GM21360 (cell line): ENCODE measurements at regions not wholly inside any gene's neighbourhood (a gene's known extent, or its start where the extent isn't known, plus 50 kb on each side); places are given as distances from the start of the nearest gene placed in this dataset.

Experiments used
- ATAC-seq: cut with Tn5 transposase; IDR thresholded peaks from one replicate; pipeline ENCODE4 v1.9.1; 2021; ENCODE audit warnings: mild to moderate bottlenecking, moderate library complexity; ENCODE audit not compliant: unreplicated experiment

DNA sequence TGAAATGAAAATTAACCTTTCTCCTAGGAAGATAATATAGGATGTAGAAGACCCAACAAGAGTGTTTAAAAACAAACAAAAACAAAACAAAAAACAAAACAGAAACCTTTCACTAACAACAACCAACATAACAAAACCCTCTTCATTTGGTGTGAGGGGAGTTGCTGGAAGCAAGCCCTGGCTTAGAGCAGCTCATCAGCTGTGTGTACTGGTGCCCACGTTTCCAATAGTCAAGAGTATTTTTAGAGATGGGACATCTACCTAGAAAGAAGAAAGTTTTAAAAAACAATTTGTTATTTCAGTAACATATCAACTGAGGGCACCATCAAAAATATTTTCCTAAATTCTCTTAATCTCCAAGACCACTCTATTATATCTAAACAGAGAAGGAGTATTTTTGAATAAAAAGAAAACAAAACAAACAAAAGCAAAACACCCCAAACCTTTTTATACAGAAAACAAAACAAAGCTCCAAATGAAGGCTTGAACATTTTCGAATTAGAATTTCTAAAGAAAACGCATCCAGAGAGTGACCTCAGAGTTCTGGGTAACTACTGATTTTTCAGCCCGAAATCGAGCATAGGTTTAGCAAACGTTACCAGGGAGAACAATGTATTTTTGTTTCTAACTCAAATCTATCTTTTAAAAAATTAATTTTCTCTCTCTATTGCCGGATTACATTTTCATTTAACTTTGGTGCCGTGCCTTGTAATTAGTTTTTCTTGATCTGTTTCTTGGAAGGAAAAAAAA, 134.6 kb downstream of the INSIG2 start:
- ATAC-seq: no peak

DNA sequence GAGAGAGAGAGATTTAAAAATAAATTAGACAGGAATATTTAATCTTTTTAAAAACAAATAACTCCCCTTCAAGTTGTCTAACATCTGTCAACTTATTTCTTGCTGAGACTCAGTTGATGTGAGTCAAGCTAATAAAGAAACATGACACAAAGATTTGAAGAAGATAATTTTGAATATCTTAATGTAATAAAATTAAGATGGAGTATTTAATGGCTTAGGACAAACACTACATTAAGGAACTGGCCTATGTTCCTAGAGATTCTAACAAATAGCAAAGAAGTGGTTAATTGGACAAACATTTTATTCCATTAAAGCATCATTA, 134.0 kb downstream of the INSIG2 start:
- no peak for ATAC-seq

DNA sequence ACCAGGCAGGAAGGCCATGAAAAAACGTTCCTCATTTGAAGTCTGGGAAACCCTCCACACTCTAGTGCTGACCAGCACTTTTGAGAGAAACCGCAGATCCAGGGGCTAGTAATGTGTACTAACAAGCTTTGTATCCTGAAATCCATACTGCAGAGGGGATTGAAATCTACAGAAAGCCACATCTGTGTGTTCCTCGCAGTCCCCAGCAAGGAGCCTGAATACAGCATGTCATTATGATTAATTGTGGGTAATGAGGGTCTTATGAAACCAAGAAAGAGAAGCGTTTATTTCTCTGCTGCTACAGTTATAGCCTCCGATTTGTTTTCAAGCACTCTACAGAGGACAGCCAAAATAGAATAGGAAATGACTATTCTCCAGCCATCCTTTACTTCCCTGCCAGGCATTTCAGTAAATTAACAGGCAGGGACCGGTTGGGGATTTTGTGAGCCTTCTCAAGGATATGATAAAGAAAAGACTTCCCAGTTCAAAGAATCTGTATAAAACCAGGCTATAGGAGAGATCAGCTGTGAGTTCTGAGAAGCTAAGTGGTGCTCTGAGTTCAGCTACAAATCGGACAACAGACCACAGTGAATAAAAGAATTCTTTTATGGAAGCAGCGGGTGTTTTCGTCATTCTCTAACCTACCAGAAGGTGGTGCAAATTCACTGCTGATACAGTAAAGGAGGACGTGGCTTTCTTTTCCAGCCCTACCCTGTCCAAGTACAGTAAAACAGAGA, 133.4 kb downstream of the INSIG2 start:
- peak; percentile 65 for ATAC-seq

DNA sequence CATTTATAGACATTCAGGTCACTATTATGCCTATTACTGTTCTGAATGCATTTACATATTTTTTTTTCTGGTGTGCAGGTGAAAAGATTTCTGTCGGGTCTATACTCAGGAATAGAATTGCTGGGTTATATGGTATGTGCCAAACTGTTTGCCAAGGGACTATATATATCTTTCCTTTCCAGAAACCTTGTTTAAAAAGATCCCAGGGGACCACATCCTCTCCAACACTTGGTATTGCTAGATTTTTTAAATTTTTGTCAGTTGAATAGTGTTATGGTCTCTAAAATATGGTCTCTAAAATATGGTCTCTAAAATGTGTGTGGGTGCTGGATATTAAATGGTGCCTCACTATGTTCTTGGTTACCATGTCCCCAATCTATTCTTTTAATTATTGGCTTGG, 131.3 kb downstream of the INSIG2 start:
- ATAC-seq: no peak

DNA sequence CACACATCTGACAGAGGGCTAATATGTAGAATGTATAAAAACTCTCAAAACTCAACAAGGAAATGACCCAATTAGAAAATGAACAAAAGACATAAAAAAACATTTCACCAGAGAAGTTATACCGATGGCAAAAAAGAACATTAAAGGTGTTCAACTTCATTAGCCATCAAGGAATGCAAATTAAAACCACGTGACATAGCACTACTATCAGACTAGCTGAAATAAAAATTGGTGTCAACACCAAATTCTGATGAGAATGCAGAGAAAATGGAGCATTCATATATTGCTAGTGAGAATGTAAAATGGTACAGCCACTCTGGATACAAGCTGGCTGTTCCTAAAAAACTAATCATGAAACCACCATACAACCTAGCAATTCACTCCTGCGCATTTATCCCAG, 128.0 kb downstream of the INSIG2 start:
- no peak for ATAC-seq

DNA sequence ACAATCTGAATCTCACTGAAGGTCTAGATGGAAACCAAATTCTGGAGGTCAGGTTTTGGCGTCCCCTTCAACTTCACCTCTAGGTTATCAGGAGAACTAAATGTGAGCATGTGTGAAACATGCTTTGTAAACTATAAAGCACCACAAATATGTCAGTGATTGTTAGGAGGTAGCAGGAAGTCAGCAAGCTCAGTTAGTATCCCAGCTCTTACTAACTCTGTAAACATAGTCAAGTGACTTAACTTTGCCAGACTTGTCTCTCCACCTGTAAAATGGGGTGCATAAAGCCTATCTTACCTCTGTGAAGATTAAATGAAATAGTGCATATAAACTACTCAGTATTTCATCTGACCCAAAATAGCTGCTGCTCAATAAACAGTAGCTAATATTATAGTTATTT, 121.5 kb downstream of the INSIG2 start:
- no peak for ATAC-seq

DNA sequence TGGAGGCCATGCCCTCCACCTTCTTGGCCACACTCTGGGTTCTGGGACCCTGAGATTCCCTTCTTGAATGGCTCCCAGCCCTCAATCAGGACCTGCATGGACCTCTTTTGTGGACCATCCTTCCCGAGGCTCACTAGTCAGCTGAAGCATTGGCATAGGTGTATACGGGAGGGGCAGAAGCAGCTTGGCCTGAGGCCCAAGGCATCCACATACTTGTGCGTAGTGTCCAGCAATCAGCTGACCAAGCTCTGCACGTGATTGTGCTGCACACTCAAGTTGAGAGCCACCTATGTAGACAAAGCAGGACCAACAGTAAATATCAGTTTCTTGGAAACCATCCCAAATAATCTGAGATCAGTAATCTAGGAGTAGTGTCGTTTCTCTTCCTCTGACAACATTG, 119.6 kb downstream of the INSIG2 start:
- no peak for ATAC-seq

DNA sequence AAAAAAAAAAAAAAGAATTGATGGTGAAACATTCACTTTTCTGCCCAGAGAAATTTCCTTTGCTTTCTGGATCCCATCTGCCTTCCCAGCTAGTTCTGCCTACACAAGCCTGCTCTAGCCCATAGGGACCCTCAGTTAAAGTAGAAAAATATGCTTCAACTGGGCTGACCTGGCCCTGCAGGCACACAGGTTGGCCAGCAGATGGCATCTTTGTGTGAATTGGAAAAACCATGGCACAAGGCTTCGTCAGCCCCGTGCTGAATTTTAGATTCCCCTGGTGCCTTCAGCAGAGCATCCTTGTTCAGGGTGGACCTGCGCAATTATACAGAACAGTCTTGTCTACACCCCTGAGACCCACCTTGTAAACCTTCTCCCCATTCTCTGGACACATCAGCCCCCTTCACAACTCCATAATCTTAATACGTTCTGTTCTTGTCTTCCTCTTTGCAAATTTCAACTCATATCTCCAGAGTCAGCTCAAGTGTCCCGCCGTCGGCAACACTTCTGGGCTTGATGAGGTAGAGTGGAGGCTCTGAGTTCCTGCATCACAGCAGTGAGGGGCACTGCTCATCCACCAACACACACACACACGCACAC, 114.5 kb downstream of the INSIG2 start:
- ATAC-seq: peak; percentile 64

DNA sequence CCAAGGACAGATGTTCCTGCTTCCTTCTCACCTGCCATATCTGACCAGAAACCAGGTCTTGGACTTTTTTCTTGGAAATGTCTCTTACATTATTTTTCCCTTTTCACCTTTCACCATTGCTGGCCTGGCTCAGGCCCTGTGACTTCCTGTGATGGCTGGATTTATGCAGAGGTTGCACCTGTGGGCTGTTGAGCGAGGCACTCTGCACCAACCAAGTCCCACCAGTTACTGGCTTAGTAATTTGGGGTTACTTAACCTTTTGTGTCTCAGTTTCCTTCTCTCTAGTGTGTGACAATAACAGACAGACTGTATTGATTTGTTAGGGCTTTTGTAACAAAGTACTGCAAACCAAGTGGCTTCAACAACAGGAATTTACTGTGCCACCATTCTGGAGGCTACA, 110.0 kb downstream of the INSIG2 start:
- no peak for ATAC-seq

DNA sequence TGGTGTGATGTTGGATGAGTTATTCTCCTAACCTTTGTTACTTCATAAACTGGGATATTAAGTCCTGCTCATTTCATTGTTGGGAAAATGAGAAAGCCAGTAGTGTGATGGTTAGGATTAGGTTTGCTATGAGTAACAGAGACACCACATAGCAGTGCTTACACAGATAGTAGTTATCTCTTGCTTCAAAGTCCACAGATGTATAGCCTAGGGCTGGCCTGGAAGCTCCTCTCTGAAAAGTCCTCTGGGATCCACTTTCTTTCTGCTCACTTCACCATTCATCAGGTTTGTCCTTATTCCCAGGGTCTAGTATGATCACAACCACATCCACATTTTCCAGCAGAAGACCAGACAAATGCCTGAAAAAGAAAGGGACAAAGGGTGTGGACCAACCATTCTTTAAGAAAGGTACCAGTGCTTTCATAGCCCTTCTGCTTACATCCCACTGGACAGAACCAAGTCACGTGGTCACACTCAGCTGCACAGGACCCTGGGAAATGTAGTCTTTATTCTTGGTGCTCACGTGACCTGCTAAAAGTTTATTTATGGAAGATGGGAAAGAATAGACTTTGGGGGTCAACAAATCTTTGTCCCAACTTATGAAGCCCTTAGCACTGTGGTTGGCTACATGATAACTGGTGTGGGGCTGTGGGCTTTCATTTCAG, 108.9 kb downstream of the INSIG2 start:
- ATAC-seq: peak; percentile 73

DNA sequence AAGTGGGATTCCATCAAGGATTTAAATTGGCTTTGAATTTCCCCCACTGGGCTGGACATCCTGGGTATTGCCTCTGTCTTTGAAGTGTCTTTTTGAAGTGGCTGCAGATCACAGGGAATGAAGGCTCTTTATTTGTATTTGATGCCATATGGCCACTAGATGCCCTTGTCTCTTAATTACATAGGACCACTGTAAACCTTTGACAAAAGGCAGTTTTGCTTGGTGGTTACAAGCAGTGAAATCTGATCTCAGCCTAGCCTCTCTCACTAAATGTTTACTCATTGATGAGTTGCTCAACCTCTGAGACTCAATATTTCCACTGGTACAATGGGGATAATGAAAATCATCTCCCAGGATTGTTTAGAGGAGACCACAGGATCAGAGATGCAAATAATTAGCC, 102.2 kb downstream of the INSIG2 start:
- ATAC-seq: no peak

DNA sequence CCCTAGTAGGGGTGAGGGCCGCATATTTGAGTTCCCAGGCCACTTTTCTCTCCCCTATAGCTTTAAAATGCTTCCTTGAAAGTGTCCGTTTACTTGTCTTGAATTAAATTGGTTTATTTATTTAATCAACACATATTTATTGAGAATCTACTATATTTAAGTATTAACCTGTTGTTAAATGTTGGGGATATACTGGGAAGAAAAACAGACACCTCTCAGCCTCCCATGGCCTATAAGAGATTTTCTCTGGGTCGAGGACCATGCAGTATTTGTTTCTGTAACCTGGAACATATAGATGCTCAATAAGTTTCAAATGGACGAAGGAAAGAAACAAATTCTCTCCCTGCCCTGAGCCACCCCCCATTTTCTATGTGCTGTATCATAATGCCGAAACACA, 98.6 kb downstream of the INSIG2 start:
- no peak for ATAC-seq

DNA sequence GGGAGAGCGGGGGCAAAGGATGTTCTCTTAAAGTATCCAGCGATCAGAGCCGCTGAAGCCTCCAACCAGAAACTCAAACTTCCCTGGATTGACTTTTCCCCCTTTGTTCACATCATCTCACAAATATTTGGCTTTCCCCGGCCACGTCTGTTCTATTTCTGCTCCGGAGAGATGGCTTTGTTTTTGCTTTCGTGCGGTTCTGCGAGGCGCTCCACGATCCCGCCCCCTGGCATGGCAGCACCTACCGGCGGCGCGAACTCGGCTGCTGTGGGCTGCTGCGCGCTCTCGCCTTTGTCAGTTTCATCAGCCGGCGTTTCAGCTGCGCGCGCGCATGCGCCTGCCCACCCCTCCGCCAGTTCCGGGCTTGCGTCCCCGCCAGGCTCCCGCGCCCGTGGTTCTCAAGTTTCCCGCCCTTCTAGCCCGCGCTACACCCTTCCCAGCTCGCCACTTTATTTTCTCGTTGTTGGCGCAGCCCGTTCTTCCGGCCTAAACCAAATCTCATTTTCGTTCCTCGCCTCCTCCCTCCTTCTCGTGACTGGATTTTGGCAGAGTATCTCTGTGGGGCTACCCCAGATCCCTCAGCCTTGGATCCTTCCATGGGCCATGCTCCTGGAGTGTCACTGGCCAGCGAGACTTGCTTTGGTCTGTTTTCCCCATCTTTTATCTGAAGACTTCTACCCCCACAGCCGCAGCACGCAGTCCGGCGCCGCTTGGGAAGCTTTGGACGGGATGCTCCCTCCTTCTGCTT, 98.0 kb downstream of the INSIG2 start:
- peak; percentile 86 for ATAC-seq

DNA sequence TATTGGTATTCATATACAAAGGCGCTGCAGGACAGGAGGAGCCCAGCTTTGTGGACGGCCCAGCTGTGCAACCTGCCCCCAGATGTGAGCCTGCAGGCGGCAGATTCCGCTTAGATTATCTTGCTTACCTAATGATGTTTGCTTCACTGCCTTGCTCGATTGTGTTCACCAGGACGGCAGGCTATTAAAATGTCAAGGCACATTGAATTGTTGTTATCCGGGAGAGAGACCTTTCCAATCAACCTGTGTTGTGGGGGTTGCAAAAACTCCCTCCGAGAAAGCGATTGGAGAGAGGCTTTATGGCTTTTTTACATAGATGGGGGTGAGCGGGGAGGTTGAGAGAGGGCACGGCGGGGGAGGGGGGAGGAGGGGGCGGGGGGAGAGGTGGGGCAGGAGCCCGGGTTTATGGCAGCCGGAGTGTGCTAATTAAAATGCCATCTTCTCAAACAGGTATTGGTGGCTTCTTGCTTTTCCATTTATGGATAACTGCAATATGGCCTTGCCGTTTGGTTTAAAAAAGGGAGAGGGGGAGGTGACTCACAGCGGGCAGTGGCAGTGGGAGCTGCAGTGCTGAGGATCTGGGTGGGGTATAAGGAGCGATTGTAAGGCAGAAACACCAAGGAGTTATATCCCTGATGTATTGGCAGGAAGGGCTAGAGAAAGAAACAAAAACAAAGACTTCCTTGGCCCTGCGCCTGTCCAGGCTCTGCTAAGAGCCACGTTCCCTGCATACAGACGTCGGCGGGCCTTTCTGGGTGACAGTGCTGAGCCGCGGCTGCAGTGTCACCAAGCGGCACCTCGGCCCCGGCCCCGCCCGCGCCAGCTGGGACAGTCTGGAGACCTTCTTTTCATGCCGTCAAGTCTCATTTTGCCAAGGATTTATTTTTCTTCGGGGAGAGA, 97.2 kb downstream of the INSIG2 start:
- ATAC-seq: peak; percentile 76

DNA sequence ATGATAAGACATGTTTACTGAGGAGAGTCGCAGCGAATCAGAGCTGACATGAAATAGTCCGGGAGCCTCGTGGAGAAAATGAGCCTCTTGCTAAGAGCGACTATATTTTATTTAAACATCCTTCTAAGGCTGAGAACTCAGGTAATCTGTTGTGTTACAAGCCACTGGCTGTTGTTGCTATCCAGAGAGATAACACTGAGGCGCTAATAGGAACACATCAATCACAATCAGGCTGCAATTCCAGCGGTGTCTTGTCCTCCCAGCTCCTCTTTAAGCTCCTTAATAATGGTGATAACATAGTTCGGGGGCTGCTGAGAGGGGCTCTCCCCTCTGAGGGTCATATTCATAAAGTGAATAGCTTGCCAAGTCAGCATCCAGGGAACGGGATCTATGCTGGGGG, 95.1 kb downstream of the INSIG2 start:
- ATAC-seq: no peak

DNA sequence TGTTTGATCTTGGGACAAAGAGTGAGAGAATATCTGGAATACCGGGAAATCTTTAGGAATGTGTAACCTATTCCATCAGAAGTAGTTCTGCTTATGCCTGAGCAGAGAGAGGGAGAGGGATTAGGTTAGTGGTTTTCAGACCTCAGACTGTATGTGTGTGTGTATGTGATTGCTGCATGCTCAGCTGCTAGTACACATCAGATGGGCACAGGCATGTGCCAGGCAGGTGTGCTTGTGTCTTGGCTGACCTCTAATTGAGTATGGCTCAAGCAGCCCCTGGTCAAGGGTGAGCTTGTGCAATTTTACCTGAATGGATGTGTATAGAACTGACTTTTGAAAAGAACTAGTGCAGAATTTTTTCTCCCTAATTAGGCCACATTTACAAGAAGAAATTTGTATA, 91.2 kb downstream of the INSIG2 start:
- ATAC-seq: no peak

DNA sequence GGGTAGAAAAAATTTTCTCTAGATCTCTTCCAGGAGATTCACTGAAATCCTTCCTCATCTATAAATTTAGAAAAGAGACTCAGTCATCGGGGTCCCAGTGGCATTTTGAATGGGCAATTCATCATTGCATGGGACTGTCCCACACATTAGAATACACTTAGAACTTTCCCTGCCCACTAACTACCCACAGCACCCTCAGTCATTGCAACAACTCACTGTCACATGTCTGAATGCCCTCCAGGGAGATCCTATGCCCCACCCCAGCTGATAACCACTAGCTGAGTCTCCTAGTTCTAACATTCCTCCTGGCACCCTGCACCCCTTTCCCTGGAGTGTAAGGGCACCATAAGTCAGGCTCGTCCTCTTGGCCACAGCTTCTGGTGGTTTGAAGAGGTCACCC, 89.6 kb downstream of the INSIG2 start:
- ATAC-seq: no peak

DNA sequence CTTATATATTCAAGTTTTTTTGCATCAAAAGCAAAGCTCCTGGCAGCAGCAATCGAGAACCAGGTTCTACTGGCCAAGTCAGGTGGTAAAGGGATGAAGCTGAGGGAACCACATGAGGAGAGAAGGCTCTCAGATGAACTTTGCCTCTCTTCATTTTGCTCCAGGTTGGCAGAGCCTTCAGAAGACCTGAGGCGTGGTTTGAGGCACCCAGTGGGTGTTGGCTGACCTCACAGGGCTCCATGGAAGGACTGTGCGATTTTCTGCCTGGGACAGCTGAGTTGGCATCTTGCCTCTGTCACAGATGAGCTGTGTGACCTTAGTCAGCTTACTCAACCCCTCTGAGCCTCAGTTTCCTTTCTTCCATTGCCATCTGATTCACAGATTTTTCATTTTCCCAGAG, 89.0 kb downstream of the INSIG2 start:
- ATAC-seq: no peak

DNA sequence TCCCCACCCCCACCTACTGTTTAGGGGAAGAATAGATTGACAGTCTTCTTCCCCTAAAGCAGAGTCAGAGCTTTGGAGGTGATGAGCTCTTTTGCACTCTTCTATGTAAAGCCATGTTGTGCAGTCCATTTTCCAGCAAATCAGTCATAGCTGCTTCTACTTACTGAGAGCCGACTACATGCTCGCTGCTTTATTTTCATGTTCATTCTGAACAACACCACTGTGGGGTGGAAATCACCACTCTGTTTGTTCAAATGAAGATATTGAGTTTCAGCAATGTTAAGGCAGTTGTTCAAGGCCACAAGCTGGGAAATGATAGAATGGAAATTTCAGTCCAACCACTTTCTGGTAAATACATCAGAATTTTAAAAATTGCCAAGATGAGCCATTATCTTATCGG, 88.3 kb downstream of the INSIG2 start:
- ATAC-seq: no peak

DNA sequence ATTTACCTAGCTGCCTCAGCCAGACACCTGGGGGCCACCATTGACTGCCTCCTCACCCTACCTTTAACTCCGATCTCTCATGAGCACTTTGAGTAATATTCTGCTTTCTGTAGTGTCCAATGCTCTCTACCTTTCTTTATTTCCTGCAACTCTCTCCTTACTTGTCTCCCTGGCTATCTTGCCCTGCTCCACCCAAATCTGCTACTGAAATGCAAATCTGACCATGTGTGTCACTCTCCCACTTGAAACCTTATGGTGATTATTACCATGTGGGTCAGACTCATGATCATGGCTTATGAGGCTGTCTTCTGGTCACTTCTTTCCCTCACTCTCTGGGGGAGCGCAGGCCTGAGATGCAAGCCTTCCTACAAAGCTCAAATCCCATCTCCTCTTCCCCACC, 83.3 kb downstream of the INSIG2 start:
- ATAC-seq: no peak
